Fibroblast of lung (primary cell): ENCODE measurements at regions not wholly inside any gene's neighbourhood (a gene's known extent, or its start where the extent isn't known, plus 50 kb on each side); places are given as distances from the start of the nearest gene placed in this dataset.

Source experiments
- DNase-seq, 2 donors: peaks; one replicate each; pipeline versions ENCODE4 v3.0.0 to v3.0.0-alpha.2; 2010; ENCODE audit warnings: low read depth in 2 of 2
- H2AFZ ChIP-seq: 2 replicates; pipeline ENCODE4 v1.5.1; 2012; ENCODE audit warnings: low read length, control low read depth, inconsistent platforms
- H3K27ac ChIP-seq: 2 replicates; pipeline ENCODE4 v1.5.1; 2011; ENCODE audit warnings: low read length, control low read depth; ENCODE audit not compliant: insufficient read depth
- H3K27me3 ChIP-seq: 2 replicates; pipeline ENCODE4 v1.5.1; 2011; ENCODE audit warnings: mild to moderate bottlenecking, low read length; ENCODE audit not compliant: control insufficient read depth, insufficient read depth
- H3K36me3 ChIP-seq: 2 replicates; pipeline ENCODE4 v1.5.1; 2011; ENCODE audit warnings: low read length; ENCODE audit not compliant: control insufficient read depth, insufficient read depth
- H3K4me1 ChIP-seq: 2 replicates; pipeline ENCODE4 v1.5.1; 2011; ENCODE audit warnings: low read length; ENCODE audit not compliant: control insufficient read depth, insufficient read depth; ENCODE audit errors: extremely low read depth
- H3K4me2 ChIP-seq: 2 replicates; pipeline ENCODE4 v1.5.1; 2011; ENCODE audit warnings: low read length, control low read depth; ENCODE audit not compliant: insufficient read depth; ENCODE audit errors: extremely low read depth
- H3K4me3 ChIP-seq, 4 experiments: fragments of 200-600 bp in 1 of 4; sonication (generic) in 1 of 4; replicated peaks in 1 of 4; 2 replicates each; pipeline ENCODE4 v1.5.1; 2011 to 2016; ENCODE audit warnings: low read length in 4 of 4, low read depth in 3 of 4, mild to moderate bottlenecking in 3 of 4, control low read depth in 2 of 4, inconsistent platforms in 1 of 4, mixed read lengths in 1 of 4; ENCODE audit not compliant: insufficient read depth in 1 of 4; ENCODE audit errors: control extremely low read depth in 1 of 4
- H3K79me2 ChIP-seq: 2 replicates; pipeline ENCODE4 v1.5.1; 2012; ENCODE audit warnings: mild to moderate bottlenecking, low read length, inconsistent platforms; ENCODE audit not compliant: control insufficient read depth, insufficient read depth
- H3K9ac ChIP-seq: 2 replicates; pipeline ENCODE4 v1.5.1; 2011; ENCODE audit warnings: mild to moderate bottlenecking, low read length, control low read depth; ENCODE audit not compliant: insufficient read depth
- H3K9me3 ChIP-seq: 2 replicates; pipeline ENCODE4 v1.5.1; 2012; ENCODE audit warnings: low read depth, low read length; ENCODE audit not compliant: control insufficient read depth, insufficient read depth
- H4K20me1 ChIP-seq: 2 replicates; pipeline ENCODE4 v1.5.1; 2011; ENCODE audit warnings: low read length; ENCODE audit not compliant: control insufficient read depth, insufficient read depth; ENCODE audit errors: extremely low read depth
- CTCF ChIP-seq, 2 donors: IDR thresholded peaks in 1 of 2; conservative IDR thresholded peaks in 1 of 2; 1 replicate in 1 of 2; 2 replicates in 1 of 2; pipeline ENCODE4 v1.5.1; 2011 to 2012; ENCODE audit warnings: low read length in 2 of 2, control low read depth in 1 of 2, inconsistent platforms in 1 of 2, low read depth in 1 of 2, mild to moderate bottlenecking in 1 of 2
- EZH2 ChIP-seq: IDR thresholded peaks from 2 replicates; pipeline ENCODE4 v1.5.1; 2012; ENCODE audit warnings: low read length, control low read depth, mild to moderate bottlenecking; ENCODE audit errors: missing control alignments

- no peak overlapping the region for H3K4me2 ChIP-seq
- no peaks in the 10 kb centered on the region for H4K20me1 ChIP-seq
- no peaks in the 10 kb centered on the region for H3K4me1 ChIP-seq
- DNase-seq = no peak
- no peaks in the 10 kb centered on the region for H3K79me2 ChIP-seq
- no peaks in the 10 kb centered on the region for H3K36me3 ChIP-seq
- H3K27me3 ChIP-seq = no peaks in the 10 kb centered on the region
- H3K9me3 ChIP-seq = no peaks in the 10 kb centered on the region
- H3K27ac ChIP-seq = no peak overlapping the region
- no peak overlapping the region for H2AFZ ChIP-seq
- TF ChIP-seq CTCF (conservative IDR thresholded peaks at IDR 0.05 in 1 of 2, IDR thresholded peaks at IDR 0.05 in 1 of 2; ENCODE audit: low read depth in 1 of 2, low read length in 2 of 2) (no peak), EZH2 (no peak)
- H3K4me3 ChIP-seq = no peak overlapping the region
- no peak overlapping the region for H3K9ac ChIP-seq
Observed at GRCh38 chr3:146322216-146322817, 71.4 kb upstream of the PLSCR4 start.

- Histone ChIP-seq H3K36me3 (no peaks in the 10 kb centered on the region), H3K4me2 (no peak overlapping the region), H3K4me1 (peaks cover 2% of the 10 kb centered on the region), H3K9ac (no peak overlapping the region), H3K27me3 (no peaks in the 10 kb centered on the region), H2AFZ (no peak overlapping the region), H3K4me3 (no peak overlapping the region), H3K9me3 (no peaks in the 10 kb centered on the region), H3K79me2 (no peaks in the 10 kb centered on the region), H4K20me1 (no peaks in the 10 kb centered on the region), H3K27ac (no peak overlapping the region)
- peak in 1 of 2 donors; percentile 64 for DNase-seq
- no peak for TF ChIP-seq EZH2
- TF ChIP-seq CTCF (conservative IDR thresholded peaks at IDR 0.05 in 1 of 2, IDR thresholded peaks at IDR 0.05 in 1 of 2; ENCODE audit: low read depth in 1 of 2, low read length in 2 of 2) = no peak
Observed at GRCh38 chr3:146314871-146315270, 64.0 kb upstream of the PLSCR4 start.

GRCh38 chr3:146313746-146314111, 62.8 kb upstream of the PLSCR4 start:
- H3K9me3 ChIP-seq = no peaks in the 10 kb centered on the region
- DNase-seq = peak; percentile 87 to 93
- no peaks in the 10 kb centered on the region for H3K79me2 ChIP-seq
- no peaks in the 10 kb centered on the region for H4K20me1 ChIP-seq
- H3K27ac ChIP-seq = peak overlapping the region; percentile 70
- no peak overlapping the region for H3K4me3 ChIP-seq
- no peak overlapping the region for H3K9ac ChIP-seq
- H3K4me1 ChIP-seq = peaks cover 2% of the 10 kb centered on the region
- no peaks in the 10 kb centered on the region for H3K36me3 ChIP-seq
- H2AFZ ChIP-seq = no peak overlapping the region
- H3K4me2 ChIP-seq = peak overlapping the region; percentile 65
- TF ChIP-seq EZH2 = no peak
- TF ChIP-seq CTCF (conservative IDR thresholded peaks at IDR 0.05 in 1 of 2, IDR thresholded peaks at IDR 0.05 in 1 of 2; ENCODE audit: low read depth in 1 of 2, low read length in 2 of 2) = no peak
- H3K27me3 ChIP-seq = no peaks in the 10 kb centered on the region
